Neural cell (in vitro differentiated cells): ENCODE measurements at regions not wholly inside any gene's neighbourhood (a gene's known extent, or its start where the extent isn't known, plus 50 kb on each side); places are given as distances from the start of the nearest gene placed in this dataset.
"Not testable (repeated sequence)": the region's sequence is repeated elsewhere in the genome, so short reads cannot be mapped to it uniquely, and the experiment has no call there.

Experiments used
- CTCF ChIP-seq: fragments of 450-650 bp; IDR thresholded peaks from 2 replicates; pipeline ENCODE4 v1.5.1; 2014; ENCODE audit warnings: antibody characterized with exemption, mild to moderate bottlenecking, moderate library complexity; ENCODE audit not compliant: poor library complexity, severe bottlenecking
- EP300 ChIP-seq: fragments of 450-650 bp; conservative IDR thresholded peaks from 2 replicates; pipeline ENCODE4 v1.6.1; 2014; ENCODE audit warnings: antibody characterized with exemption, mild to moderate bottlenecking, moderate library complexity; ENCODE audit not compliant: poor library complexity, severe bottlenecking
- EZH2 ChIP-seq: fragments of 200-600, 300-800 bp; shearing (Covaris generic), sonication (generic); IDR thresholded peaks from 2 replicates; pipeline ENCODE4 v1.6.1; 2014; ENCODE audit warnings: antibody characterized with exemption, low read length, borderline replicate concordance, mild to moderate bottlenecking; ENCODE audit not compliant: insufficient read depth, poor library complexity, severe bottlenecking
- MXI1 ChIP-seq: fragments of 450-650 bp; conservative IDR thresholded peaks from 2 replicates; pipeline ENCODE4 v1.6.1; 2014; ENCODE audit warnings: antibody characterized with exemption, mild to moderate bottlenecking; ENCODE audit not compliant: poor library complexity, severe bottlenecking
- POLR2AphosphoS5 ChIP-seq: IDR thresholded peaks from 2 replicates; pipeline ENCODE4 v1.6.1; 2012
- RAD21 ChIP-seq: fragments of 450-650 bp; conservative IDR thresholded peaks from 2 replicates; pipeline ENCODE4 v1.6.1; 2014; ENCODE audit warnings: antibody characterized with exemption, mild to moderate bottlenecking, moderate library complexity
- REST ChIP-seq: IDR thresholded peaks from 2 replicates; pipeline ENCODE4 v1.6.1; 2012; ENCODE audit warnings: borderline replicate concordance
- SMC3 ChIP-seq: fragments of 450-650 bp; conservative IDR thresholded peaks from 2 replicates; pipeline ENCODE4 v1.6.1; 2014; ENCODE audit warnings: antibody characterized with exemption, mild to moderate bottlenecking, moderate library complexity; ENCODE audit not compliant: poor library complexity
- TAF1 ChIP-seq: IDR thresholded peaks from 2 replicates; pipeline ENCODE4 v1.6.1; 2012; ENCODE audit warnings: low read depth

GRCh38 chr3:48068320-48068719, 52.1 kb upstream of the MAP4 start:
- not testable (repeated sequence) for TF ChIP-seq MXI1, CTCF, EZH2, REST, TAF1, RAD21, POLR2AphosphoS5, EP300, SMC3
